ENCODE measurements at regions not wholly inside any gene's neighbourhood (a gene's known extent, or its start where the extent isn't known, plus 50 kb on each side); places are given as distances from the start of the nearest gene placed in this dataset.
"Not testable (repeated sequence)": the region's sequence is repeated elsewhere in the genome, so short reads cannot be mapped to it uniquely, and the experiment has no call there.

DNA sequence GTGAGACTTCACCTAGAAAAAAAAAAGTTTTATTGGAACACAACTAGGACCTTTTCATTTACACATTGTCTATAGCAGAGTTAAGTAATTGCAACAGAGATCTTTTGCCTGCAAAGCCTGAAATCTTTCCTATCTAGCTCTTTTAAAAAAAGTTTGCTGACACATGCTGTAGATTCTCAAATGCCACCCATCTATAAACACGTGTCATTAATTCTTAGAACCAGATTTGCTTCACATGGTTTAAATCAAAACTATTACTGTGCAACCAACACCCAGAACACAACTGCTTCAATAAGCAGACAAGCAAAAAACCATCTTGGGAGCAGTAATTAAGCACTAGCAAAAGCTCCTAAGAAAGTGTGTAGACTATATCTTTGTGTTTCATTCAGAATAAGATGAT lies 55.0 kb downstream of the OXSM start:
- H4K20me1 ChIP-seq = no peaks in the 10 kb centered on the region
- H3K4me2 ChIP-seq = no peak overlapping the region
- H3K27me3 ChIP-seq = no peaks in the 10 kb centered on the region
- no peak overlapping the region for H3K4me3 ChIP-seq
- H3K36me3 ChIP-seq = no peaks in the 10 kb centered on the region
- H3K9me3 ChIP-seq = no peaks in the 10 kb centered on the region
- no peaks in the 10 kb centered on the region for H3K4me1 ChIP-seq
- no peak overlapping the region for H3K27ac ChIP-seq
- TF ChIP-seq Cebpa-rat (IDR thresholded peaks at IDR 0.05) = no peak
- H3K9ac ChIP-seq = no peak overlapping the region

DNA sequence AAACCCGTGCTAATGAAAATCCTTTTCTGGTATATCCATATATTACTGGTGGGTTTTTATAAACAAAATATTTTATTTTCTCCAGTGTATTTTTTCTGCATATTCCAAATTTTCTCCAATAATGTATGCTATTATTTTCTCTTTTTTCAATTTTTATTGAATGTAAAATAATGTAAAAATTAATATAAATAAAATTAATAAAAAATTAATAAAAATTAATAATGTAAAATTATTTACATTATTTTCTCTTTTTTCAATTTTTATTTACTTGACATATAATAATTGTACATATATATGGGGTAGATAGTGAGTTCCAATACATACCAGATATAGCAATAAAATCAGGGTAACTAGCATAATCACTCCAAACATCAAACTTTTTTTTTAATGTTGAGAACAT lies 56.4 kb downstream of the OXSM start:
- Histone ChIP-seq H3K9me3 (peaks cover 4% of the 10 kb centered on the region), H3K27me3 (no peaks in the 10 kb centered on the region), H3K9ac (no peak overlapping the region), H4K20me1 (no peaks in the 10 kb centered on the region), H3K4me1 (no peaks in the 10 kb centered on the region), H3K4me3 (no peak overlapping the region), H3K4me2 (no peak overlapping the region), H3K27ac (no peak overlapping the region), H3K36me3 (no peaks in the 10 kb centered on the region)
- no peak for TF ChIP-seq Cebpa-rat (IDR thresholded peaks at IDR 0.05)

DNA sequence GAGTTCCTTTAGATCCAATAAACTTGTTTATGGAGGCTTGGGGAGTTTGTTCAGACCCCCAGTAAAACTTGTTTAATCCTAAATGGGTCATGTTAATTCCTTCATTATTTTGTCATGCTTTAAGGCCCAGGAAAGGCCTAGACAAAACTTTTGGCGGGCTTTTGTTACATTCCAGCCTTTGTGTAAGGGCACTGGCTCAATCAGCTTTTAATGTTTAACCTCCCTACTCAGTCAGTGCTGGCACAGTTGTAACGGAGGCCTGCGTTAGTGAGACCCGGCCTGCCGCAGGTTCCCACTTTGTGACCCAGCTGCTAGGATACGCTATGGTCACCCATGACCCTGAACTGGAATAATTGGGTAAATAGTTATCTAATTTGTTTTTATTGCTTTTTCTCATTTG lies 59.2 kb downstream of the OXSM start:
- no peak for TF ChIP-seq Cebpa-rat (IDR thresholded peaks at IDR 0.05)
- Histone ChIP-seq H3K9me3 (peaks cover 18% of the 10 kb centered on the region), H3K4me2 (no peak overlapping the region), H4K20me1 (no peaks in the 10 kb centered on the region), H3K36me3 (no peaks in the 10 kb centered on the region), H3K4me1 (no peaks in the 10 kb centered on the region), H3K27me3 (no peaks in the 10 kb centered on the region), H3K4me3 (no peak overlapping the region), H3K9ac (no peak overlapping the region), H3K27ac (no peak overlapping the region)

DNA sequence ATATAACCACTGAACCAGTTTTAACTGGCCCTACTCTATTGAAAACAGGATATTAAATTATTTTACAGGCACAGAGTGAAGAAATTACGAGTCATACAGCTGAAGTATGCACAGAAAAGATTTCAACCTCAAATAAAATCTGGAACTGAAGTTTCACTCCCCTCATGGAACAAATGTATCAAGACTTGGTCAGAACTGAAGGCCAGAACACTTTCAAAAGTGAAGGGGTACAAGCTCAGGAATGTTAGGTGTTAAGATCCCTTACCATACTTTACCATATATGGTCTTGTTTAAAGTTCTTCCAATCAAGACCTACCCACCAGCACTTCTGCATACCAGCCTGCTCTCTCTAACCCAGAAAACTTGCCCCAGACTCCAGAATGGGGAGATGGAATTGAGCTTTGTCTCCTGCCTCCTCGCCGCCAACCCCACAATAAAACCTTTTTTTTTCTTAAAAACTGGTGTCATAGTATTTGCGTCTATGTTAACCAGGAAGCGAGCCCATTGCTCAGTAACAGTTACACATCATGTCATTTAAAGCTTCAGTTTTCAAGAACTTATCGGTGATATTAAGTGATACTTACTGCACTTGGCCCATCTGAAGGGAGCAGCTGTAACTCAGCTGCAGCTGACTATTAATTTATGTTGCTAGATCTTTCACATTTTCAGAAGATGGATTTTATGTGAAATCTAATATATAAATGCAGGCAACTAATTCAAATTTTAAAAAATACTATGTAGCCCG lies 59.9 kb downstream of the OXSM start:
- TF ChIP-seq Cebpa-rat (IDR thresholded peaks at IDR 0.05) = no peak
- H3K36me3 ChIP-seq = no peaks in the 10 kb centered on the region
- H3K27me3 ChIP-seq = no peaks in the 10 kb centered on the region

DNA sequence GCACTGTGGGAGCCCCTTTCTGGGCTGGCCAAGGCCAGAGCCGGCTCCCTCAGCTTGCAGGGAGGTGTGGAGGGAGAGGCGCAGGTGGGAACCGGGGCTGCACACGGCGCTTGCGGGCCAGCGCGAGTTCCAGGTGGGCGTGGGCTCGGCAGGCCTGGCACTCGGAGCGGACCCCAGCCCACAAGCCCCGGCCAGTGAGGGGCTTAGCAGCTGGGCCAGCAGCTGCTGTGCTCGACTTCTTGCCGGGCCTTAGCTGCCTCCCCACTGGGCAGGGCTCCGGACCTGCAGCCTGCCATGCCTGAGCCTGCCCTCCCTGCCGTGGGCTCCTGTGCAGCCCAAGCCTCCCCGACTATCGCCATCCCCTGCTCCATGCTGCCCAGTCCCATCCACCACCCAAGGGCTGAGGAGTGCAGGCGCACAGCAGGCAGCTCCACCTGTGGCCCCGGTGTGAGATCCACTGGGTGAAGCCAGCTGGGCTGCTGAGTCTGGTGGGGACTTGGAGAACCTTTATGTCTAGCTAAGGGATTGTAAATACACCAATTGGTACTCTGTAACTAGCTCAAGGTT lies 61.9 kb downstream of the OXSM start:
- not testable (repeated sequence) for H3K27me3 ChIP-seq, H3K9ac ChIP-seq, H4K20me1 ChIP-seq, H3K4me2 ChIP-seq, H3K27ac ChIP-seq, H3K36me3 ChIP-seq, H3K4me3 ChIP-seq, H3K4me1 ChIP-seq
- peaks cover 18% of the 10 kb centered on the region for H3K9me3 ChIP-seq

More for the DNA sequence above, 59.9 kb downstream of the OXSM start:
- no peak overlapping the region for H3K9ac ChIP-seq
- H3K27ac ChIP-seq = no peak overlapping the region
- H3K9me3 ChIP-seq = peaks cover 18% of the 10 kb centered on the region
- no peaks in the 10 kb centered on the region for H3K4me1 ChIP-seq
- no peaks in the 10 kb centered on the region for H4K20me1 ChIP-seq
- no peak overlapping the region for H3K4me3 ChIP-seq
- H3K4me2 ChIP-seq = no peak overlapping the region

DNA sequence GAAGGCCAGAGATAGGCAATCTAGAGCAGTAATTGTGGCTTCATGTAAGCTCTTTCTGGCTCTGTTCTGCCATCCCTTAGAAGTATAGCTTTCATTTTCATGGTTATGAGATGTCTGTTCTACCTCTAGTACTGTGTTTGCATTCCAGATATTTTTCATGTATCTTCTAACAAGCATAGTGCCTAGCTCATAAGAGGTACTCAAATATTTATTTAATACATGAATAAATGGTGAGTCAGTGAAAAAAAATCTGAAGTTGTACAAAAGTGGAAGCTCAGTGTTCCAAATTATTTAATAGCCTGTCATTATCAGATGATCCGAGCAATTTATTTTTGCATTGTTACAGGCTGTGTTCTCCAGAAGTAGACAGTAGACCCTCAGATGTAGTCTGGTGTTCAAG lies 64.3 kb downstream of the OXSM start:
- H3K36me3 ChIP-seq = no peaks in the 10 kb centered on the region
- no peak overlapping the region for H3K27ac ChIP-seq
- H4K20me1 ChIP-seq = no peaks in the 10 kb centered on the region
- H3K4me3 ChIP-seq = no peak overlapping the region
- H3K4me2 ChIP-seq = no peak overlapping the region
- peaks cover 18% of the 10 kb centered on the region for H3K9me3 ChIP-seq
- TF ChIP-seq Cebpa-rat (IDR thresholded peaks at IDR 0.05) = no peak
- no peaks in the 10 kb centered on the region for H3K4me1 ChIP-seq
- H3K27me3 ChIP-seq = no peaks in the 10 kb centered on the region
- H3K9ac ChIP-seq = no peak overlapping the region

DNA sequence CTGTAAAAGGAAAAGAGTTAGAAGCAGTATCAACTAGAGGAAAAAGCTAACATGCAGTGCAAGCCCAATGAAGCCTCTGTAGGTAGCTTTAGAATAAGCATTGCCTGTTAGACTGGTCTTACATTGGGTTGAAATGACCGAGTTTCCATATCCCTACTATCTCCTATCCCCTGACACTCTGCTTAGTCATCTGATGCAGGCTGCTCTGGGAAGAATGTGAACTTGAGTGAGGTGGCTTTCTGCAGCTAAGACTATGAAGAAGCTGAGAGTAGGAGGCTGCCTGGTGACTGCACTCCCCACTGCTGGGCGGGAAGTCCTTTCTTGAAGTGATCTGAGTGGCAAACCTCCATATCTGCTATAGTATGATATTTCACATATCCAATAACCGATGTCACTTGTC lies 64.7 kb downstream of the OXSM start:
- no peaks in the 10 kb centered on the region for H4K20me1 ChIP-seq
- H3K36me3 ChIP-seq = no peaks in the 10 kb centered on the region
- H3K4me1 ChIP-seq = no peaks in the 10 kb centered on the region
- no peak overlapping the region for H3K27ac ChIP-seq
- no peak overlapping the region for H3K4me2 ChIP-seq
- H3K9ac ChIP-seq = no peak overlapping the region
- no peaks in the 10 kb centered on the region for H3K27me3 ChIP-seq
- peaks cover 18% of the 10 kb centered on the region for H3K9me3 ChIP-seq
- TF ChIP-seq Cebpa-rat (IDR thresholded peaks at IDR 0.05) = no peak
- H3K4me3 ChIP-seq = no peak overlapping the region

DNA sequence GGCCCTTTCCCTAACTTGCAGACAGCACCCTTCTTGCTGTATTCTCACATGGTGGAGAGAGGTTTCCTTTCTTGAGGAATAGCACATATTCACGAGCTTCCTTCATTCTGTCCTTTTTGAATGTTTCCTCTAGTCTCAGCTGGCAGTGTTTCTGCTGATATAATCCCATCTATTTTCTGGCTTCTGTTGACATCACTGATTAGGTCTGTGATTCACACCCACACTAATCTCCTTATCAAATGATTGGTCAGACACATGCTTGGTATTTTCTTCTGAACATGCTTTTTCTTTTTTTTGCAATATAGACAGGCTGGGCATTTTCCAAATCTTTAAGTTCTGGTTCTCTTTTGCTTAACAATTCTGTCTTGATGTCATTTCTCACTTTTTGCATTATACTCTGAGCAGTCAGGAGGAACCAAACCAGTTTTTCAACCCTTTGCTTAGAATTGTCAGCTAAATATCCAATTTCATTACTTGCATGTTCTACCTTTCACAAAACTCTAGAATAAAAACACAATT lies 65.4 kb downstream of the OXSM start:
- Histone ChIP-seq H3K9ac (no peak overlapping the region), H4K20me1 (no peaks in the 10 kb centered on the region), H3K36me3 (no peaks in the 10 kb centered on the region), H3K27ac (no peak overlapping the region), H3K4me3 (no peak overlapping the region), H3K4me1 (no peaks in the 10 kb centered on the region), H3K4me2 (no peak overlapping the region), H3K9me3 (peaks cover 22% of the 10 kb centered on the region), H3K27me3 (no peaks in the 10 kb centered on the region)
- TF ChIP-seq Cebpa-rat (IDR thresholded peaks at IDR 0.05) = no peak

DNA sequence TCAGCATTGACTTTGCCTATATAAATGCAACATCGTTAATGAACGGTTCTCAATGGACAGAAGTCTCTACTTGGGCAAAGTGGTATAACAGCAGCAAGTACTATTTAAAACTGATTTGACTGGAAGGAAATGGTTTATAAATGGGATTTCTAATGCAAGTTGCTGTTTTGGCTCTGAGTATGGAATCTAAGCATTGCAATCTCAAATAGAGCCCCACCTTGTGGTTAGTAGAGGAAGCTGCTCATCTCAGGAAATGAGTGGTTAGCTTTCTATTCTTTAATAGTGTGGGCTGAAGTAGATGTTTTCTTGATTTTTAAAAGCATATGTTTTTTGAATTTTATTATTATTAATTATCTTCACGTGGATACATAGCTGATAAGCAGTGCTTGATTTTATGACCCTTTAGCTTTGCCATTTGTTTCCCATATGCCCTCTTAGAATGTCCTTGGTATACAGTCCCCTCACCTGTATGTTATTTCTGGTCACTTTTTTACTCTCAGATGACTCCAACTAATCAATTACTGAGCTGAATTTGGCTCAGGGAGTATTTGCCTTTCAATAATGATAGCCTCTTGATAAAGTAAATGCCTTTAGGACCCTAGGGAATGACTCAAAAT lies 67.1 kb downstream of the OXSM start:
- no peaks in the 10 kb centered on the region for H3K4me1 ChIP-seq
- H4K20me1 ChIP-seq = no peaks in the 10 kb centered on the region
- no peaks in the 10 kb centered on the region for H3K27me3 ChIP-seq
- TF ChIP-seq Cebpa-rat (IDR thresholded peaks at IDR 0.05) = no peak
- no peak overlapping the region for H3K9ac ChIP-seq
- no peaks in the 10 kb centered on the region for H3K36me3 ChIP-seq
- H3K27ac ChIP-seq = no peak overlapping the region
- no peak overlapping the region for H3K4me3 ChIP-seq
- H3K9me3 ChIP-seq = peaks cover 16% of the 10 kb centered on the region
- H3K4me2 ChIP-seq = no peak overlapping the region

DNA sequence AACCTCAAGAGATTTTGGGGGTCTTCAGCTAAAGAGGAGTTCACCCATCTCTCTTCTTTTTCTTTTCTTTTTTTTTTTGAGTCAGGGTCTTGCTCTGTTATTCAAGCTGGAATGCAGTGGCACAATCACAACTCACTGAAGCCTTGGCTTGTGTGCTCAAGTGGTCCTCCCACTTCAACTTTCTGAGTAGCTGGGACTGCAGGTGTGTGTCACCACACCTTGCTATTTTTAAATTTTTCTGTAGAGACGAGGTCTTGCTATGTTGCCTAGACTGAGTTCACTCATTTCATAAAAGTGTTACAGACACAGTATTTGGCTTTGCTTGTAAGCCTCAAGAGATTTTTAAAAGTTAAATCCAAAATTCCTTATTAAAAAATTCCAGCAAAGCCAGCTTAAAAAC lies 71.7 kb downstream of the OXSM start:
- no peaks in the 10 kb centered on the region for H3K36me3 ChIP-seq
- H4K20me1 ChIP-seq = no peaks in the 10 kb centered on the region
- H3K4me2 ChIP-seq = no peak overlapping the region
- no peak for TF ChIP-seq Cebpa-rat (IDR thresholded peaks at IDR 0.05)
- peaks cover 14% of the 10 kb centered on the region for H3K9me3 ChIP-seq
- no peaks in the 10 kb centered on the region for H3K4me1 ChIP-seq
- no peak overlapping the region for H3K27ac ChIP-seq
- H3K4me3 ChIP-seq = no peak overlapping the region
- no peak overlapping the region for H3K9ac ChIP-seq
- no peaks in the 10 kb centered on the region for H3K27me3 ChIP-seq
